Non-pigmented ciliary epithelial cell (primary cell): ENCODE measurements at regions not wholly inside any gene's neighbourhood (a gene's known extent, or its start where the extent isn't known, plus 50 kb on each side); places are given as distances from the start of the nearest gene placed in this dataset.
"Not testable (repeated sequence)": the region's sequence is repeated elsewhere in the genome, so short reads cannot be mapped to it uniquely, and the experiment has no call there.

Source experiments
- DNase-seq: peaks from one replicate; pipeline ENCODE4 v3.0.0-alpha.2; 2010; ENCODE audit warnings: low read depth

GRCh38 chr9:85147046-85147640, 477.6 kb downstream of the NTRK2 start:
- no peak for DNase-seq

GRCh38 chr9:85142968-85143367, 473.4 kb downstream of the NTRK2 start:
- no peak for DNase-seq

GRCh38 chr9:85142496-85142911, 473.0 kb downstream of the NTRK2 start:
- no peak for DNase-seq

GRCh38 chr9:85137696-85138095, 468.2 kb downstream of the NTRK2 start:
- DNase-seq, result no peak

GRCh38 chr9:85136987-85137386, 467.5 kb downstream of the NTRK2 start:
- no peak for DNase-seq

GRCh38 chr9:85136507-85136906, 467.0 kb downstream of the NTRK2 start:
- DNase-seq, result no peak

GRCh38 chr9:85130764-85131163, 461.2 kb downstream of the NTRK2 start:
- no peak for DNase-seq

- DNase-seq, result no peak
These were observed 460.7 kb downstream of the NTRK2 start for GRCh38 chr9:85130260-85130659.

- no peak for DNase-seq
These were observed 460.0 kb downstream of the NTRK2 start for GRCh38 chr9:85129514-85129913.

GRCh38 chr9:85118990-85119755, 449.6 kb downstream of the NTRK2 start:
- no peak for DNase-seq

GRCh38 chr9:85117831-85118230, 448.3 kb downstream of the NTRK2 start:
- DNase-seq, result no peak

GRCh38 chr9:85115473-85115872, 445.9 kb downstream of the NTRK2 start:
- no peak for DNase-seq

GRCh38 chr9:85114799-85115198, 445.3 kb downstream of the NTRK2 start:
- no peak for DNase-seq

- no peak for DNase-seq
These were observed 443.4 kb downstream of the NTRK2 start for GRCh38 chr9:85112933-85113418.

- no peak for DNase-seq
These were observed 442.9 kb downstream of the NTRK2 start for GRCh38 chr9:85112391-85112790.

GRCh38 chr9:85108746-85109145, 439.2 kb downstream of the NTRK2 start:
- no peak for DNase-seq

GRCh38 chr9:85108229-85108628, 438.7 kb downstream of the NTRK2 start:
- no peak for DNase-seq

- DNase-seq, result no peak
These were observed 419.9 kb downstream of the NTRK2 start for GRCh38 chr9:85089188-85089969.

- no peak for DNase-seq
These were observed 412.4 kb downstream of the NTRK2 start for GRCh38 chr9:85081963-85082362.

- no peak for DNase-seq
These were observed 409.8 kb downstream of the NTRK2 start for GRCh38 chr9:85079349-85079748.

GRCh38 chr9:85077944-85078343, 408.4 kb downstream of the NTRK2 start:
- no peak for DNase-seq

GRCh38 chr9:85077146-85077545, 407.6 kb downstream of the NTRK2 start:
- DNase-seq, result not testable (repeated sequence)
